ENCODE measurements at regions not wholly inside any gene's neighbourhood (a gene's known extent, or its start where the extent isn't known, plus 50 kb on each side); places are given as distances from the start of the nearest gene placed in this dataset.

- Histone ChIP-seq H3K9me3 (no peaks in the 10 kb centered on the region), H3K27me3 (no peaks in the 10 kb centered on the region), H3K36me3 (no peaks in the 10 kb centered on the region), H3K4me3 (no peak overlapping the region), H3K4me1 (no peaks in the 10 kb centered on the region), H3K27ac (no peak overlapping the region)
- 88% methylated on average over 3 to 5 of the region's 6 CpGs for WGBS, 2 donors (ENCODE audit: low coverage in 1 of 2)
- TF ChIP-seq EP300 (IDR thresholded peaks at IDR 0.05) (no peak), CTCF (IDR thresholded peaks at IDR 0.05) (no peak), POLR2AphosphoS5 (IDR thresholded peaks at IDR 0.05) (no peak), POLR2A (IDR thresholded peaks at IDR 0.05) (no peak)
- ATAC-seq: no peak
These were observed 110.5 kb upstream of the ZSWIM2 start for GRCh38 chr2:186959486-186959885.

DNA sequence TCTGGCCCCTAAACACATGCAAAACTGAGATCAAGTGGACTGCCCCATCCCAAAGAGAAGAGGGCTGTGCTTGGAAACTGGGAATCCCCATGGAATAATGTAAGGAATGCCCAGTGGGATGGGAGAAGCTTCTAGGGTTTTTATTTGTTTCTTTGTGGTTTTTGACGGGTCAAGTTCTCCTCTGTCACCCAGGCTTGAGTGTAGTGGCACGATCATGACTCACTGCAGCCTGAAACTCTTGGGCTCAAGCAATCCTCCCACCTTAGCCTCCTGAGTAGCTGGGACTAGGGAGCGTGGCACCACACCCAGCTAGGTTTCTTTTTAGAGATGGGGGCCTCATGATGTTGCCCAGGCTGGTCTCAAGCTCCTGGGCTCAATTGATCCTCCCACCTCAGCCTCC, 101.7 kb upstream of the ZSWIM2 start:
- no peaks in the 10 kb centered on the region for H3K4me1 ChIP-seq
- H3K27me3 ChIP-seq: no peaks in the 10 kb centered on the region
- no peak overlapping the region for H3K4me3 ChIP-seq
- no peaks in the 10 kb centered on the region for H3K36me3 ChIP-seq
- 92% methylated on average over 3 of the region's 3 CpGs; no CpG with 5 or more reads in 1 of the 2 donors for WGBS, 2 donors (ENCODE audit: low coverage in 1 of 2)
- H3K9me3 ChIP-seq: no peaks in the 10 kb centered on the region
- TF ChIP-seq POLR2AphosphoS5 (IDR thresholded peaks at IDR 0.05) (no peak), CTCF (IDR thresholded peaks at IDR 0.05) (no peak), EP300 (IDR thresholded peaks at IDR 0.05) (no peak), POLR2A (IDR thresholded peaks at IDR 0.05) (no peak)
- ATAC-seq: no peak
- no peak overlapping the region for H3K27ac ChIP-seq

GRCh38 chr2:186949726-186950256, 100.8 kb upstream of the ZSWIM2 start:
- no peaks in the 10 kb centered on the region for H3K27me3 ChIP-seq
- TF ChIP-seq CTCF (IDR thresholded peaks at IDR 0.05) (no peak), EP300 (IDR thresholded peaks at IDR 0.05) (no peak), POLR2A (IDR thresholded peaks at IDR 0.05) (no peak), POLR2AphosphoS5 (IDR thresholded peaks at IDR 0.05) (no peak)

DNA sequence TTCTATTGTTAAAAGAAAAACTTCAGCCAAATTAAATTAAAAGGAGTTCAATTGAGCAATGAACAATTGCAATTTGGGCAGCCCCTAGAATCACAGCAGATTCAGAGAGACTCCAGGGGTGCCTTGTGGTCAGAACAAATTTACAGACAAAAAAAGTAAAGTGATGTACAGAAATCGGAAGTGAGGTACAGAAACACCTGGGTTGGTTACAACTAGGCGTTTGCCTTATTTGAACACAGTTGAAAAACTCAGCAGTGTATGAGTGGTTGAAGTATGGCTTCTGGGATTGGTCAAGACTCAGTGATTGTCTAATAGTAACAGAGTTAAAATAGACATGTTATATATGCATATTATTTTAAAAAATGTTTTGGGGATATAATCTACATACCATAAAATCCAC, 98.5 kb upstream of the ZSWIM2 start:
- H3K4me3 ChIP-seq: no peak overlapping the region
- no peaks in the 10 kb centered on the region for H3K27me3 ChIP-seq
- H3K4me1 ChIP-seq: no peaks in the 10 kb centered on the region
- H3K27ac ChIP-seq: no peak overlapping the region
- no peak for TF ChIP-seq POLR2AphosphoS5 (IDR thresholded peaks at IDR 0.05)
- no peaks in the 10 kb centered on the region for H3K9me3 ChIP-seq
- H3K36me3 ChIP-seq: no peaks in the 10 kb centered on the region
- no peak for ATAC-seq
- WGBS, 2 donors (ENCODE audit: low coverage in 1 of 2): 88 to 95% methylated on average over 2 of the region's 2 CpGs

More at GRCh38 chr2:186949726-186950256, 100.8 kb upstream of the ZSWIM2 start:
- 72 to 100% methylated on average over 1 to 4 of the region's 4 CpGs for WGBS, 2 donors (ENCODE audit: low coverage in 1 of 2)
- H3K9me3 ChIP-seq: no peaks in the 10 kb centered on the region
- H3K4me1 ChIP-seq: no peaks in the 10 kb centered on the region
- no peak overlapping the region for H3K27ac ChIP-seq
- ATAC-seq: peak; percentile 57
- no peaks in the 10 kb centered on the region for H3K36me3 ChIP-seq
- H3K4me3 ChIP-seq: no peak overlapping the region

GRCh38 chr2:186946896-186947467, 98.0 kb upstream of the ZSWIM2 start:
- Histone ChIP-seq H3K27me3 (no peaks in the 10 kb centered on the region), H3K27ac (no peak overlapping the region), H3K36me3 (no peaks in the 10 kb centered on the region), H3K4me3 (no peak overlapping the region), H3K4me1 (no peaks in the 10 kb centered on the region), H3K9me3 (no peaks in the 10 kb centered on the region)
- WGBS, 2 donors (ENCODE audit: low coverage in 1 of 2): 72% methylated on average over 2 of the region's 2 CpGs; no CpG with 5 or more reads in 1 of the 2 donors
- TF ChIP-seq EP300 (IDR thresholded peaks at IDR 0.05) (no peak), CTCF (IDR thresholded peaks at IDR 0.05) (no peak), POLR2A (IDR thresholded peaks at IDR 0.05) (no peak)
- no peak for ATAC-seq

Measured in gastroesophageal sphincter (tissue), 4 donors.